NCI-H1105 (cell line): ENCODE measurements at regions not wholly inside any gene's neighbourhood (a gene's known extent, or its start where the extent isn't known, plus 50 kb on each side); places are given as distances from the start of the nearest gene placed in this dataset.

Experiments
- DNase-seq: peaks from one replicate; lab custom pipeline; 2025; lab: John Stamatoyannopoulos, UW

DNA sequence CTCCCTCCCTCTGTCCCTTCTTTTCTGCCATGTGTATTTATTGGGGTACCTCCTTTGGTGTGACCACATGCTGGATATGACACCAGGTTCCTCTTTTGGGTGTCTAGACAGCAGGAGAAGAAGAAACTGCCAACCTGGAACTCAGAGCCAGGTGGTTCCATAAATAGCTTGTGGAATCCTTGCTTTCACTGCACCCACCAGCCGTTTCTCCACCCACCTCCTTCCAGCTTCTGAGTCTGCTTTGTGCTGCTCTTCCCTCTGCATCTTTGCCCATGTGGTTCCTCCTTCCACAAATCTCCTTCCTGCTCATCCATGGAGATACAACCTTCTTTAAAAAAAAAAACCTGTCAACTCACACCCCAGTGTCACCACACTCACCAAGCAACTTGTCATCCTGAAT is 80.2 kb upstream of the SKOR2 start:
- no peak for DNase-seq

- DNase-seq = no peak
Measured at GRCh38 chr18:47331026-47331425, 79.6 kb upstream of the SKOR2 start.

- DNase-seq = no peak
Measured at GRCh38 chr18:47323158-47323557, 71.7 kb upstream of the SKOR2 start.

GRCh38 chr18:47321815-47322214 is 70.4 kb upstream of the SKOR2 start:
- no peak for DNase-seq

- no peak for DNase-seq
Measured at GRCh38 chr18:47317824-47318508, 66.5 kb upstream of the SKOR2 start.

DNA sequence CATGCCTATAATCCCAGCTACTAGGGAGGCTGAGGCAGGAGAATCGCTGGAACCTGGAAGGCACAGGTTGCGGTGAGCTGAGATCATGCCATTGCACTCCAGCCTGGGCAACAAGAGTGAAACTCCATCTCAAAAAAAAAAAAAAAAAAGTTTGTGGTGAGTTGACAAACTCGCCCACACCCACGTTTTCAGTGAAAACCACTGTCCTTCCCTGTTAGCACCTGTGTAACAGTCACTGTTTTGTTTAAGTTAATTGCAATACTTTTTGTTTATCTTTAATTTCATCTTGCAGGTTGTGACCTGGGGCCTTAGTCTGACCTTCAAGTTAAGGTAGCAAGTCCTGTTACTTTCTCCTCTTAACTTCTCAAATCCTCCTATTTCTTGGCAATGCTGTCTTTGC is 65.5 kb upstream of the SKOR2 start:
- DNase-seq = no peak

DNA sequence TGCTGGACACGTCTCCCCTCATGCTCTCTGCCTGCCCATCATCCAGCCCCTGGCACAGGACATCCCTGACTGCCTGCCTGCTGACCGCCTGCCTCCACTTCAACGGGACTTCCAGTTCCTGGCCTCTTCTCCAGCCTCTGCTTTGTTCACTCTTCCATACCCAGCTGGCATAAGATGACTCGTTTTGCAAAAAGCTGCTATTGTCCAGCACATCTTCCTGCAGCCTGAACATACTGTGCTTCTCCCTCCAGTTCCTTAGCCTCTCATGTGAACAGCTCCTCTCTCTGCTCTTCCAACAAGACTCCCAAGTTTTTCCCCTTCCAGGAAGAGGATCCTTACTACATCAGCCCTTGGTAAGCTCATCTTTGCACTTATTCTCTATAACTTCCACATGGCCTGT is 62.4 kb upstream of the SKOR2 start:
- DNase-seq = no peak

GRCh38 chr18:47311585-47311984 is 60.1 kb upstream of the SKOR2 start:
- DNase-seq = no peak
